Left hindlimb (tissue), 1 donor: ENCODE measurements at regions not wholly inside any gene's neighbourhood (a gene's known extent, or its start where the extent isn't known, plus 50 kb on each side); places are given as distances from the start of the nearest gene placed in this dataset.

Experiments used
- DNase-seq: peaks from one replicate; pipeline ENCODE4 v3.0.0-alpha.2; 2018

DNA sequence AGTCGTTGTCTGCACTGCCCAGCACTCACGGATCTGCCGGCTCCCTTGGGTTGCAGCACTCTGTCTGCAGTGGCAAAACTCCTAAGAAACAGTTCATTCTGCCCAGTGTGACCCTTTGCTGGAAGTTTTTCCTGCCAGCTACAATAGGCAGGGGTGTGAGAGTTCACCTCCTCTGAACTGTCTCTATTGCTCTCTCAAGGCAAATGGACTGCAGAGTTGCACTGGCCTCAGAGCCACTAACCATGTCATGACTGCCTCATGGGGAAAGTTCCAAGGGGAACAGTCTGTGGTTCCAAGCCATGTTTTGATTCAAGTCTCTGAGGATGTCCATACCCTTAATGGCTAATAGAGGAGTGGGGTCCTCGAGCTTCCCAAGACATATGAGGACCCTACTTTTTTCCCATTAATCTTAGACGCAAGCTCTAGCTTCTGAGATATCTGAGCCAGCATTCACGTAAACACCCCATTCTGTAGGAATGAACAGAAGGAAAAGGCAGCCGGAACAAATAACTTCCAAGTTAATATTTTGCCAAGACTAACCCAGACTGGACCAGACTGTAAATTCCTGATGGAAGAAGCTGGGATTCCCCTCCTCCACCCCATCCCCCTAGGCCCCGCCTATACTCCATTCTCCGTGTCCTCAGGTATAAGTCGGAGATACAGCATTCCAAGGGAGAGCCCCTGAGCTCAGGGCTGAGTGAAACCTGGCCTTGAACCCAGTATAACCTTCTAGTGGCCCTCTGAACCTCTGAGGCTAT, 93.8 kb upstream of the AKT3 start:
- DNase-seq: no peak

DNA sequence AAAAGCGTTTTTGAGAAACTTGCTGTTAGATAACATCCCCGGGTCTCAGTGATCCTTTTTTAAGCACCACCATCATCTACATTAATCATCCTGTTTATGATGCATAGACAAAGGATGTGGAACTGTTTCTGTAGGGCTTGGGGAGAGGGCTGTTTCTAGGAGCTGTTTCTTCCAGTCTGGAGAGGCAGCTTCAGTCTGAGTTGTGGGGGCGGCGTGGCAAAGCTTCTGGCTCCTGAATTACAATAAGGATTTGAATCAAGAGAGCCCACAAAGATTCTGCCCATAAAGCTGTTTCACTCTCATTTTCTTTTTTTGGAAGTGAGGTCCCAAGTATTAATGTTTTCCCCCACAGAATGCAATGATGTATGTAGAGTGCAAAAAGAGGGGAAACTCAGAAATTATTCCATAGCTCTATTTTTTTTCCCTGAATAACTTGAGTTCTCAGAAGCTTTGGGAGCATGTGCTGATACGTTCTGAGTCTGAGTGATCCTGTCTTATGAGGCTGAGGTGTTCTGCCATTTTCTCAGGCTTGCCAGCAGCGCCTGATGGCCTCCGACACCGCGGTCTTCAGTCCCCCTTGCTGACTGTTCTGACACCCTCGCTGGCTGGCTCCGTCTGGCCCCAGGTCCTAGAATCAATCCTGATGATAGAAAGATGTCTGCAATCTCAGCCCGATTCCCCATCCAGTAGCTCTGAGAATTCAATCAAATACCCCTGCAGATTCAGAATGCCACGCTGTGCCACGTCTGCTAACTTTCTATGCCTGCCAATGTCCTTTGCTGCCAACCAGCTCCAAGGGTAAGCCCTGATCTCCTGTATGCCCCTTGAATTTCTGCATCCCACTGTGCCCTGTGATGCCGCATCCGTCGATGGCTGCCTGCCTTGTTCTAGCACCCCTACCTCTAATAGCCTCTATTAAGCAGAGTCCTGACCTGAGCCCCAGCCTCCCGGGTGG, 92.4 kb upstream of the AKT3 start:
- no peak for DNase-seq

DNA sequence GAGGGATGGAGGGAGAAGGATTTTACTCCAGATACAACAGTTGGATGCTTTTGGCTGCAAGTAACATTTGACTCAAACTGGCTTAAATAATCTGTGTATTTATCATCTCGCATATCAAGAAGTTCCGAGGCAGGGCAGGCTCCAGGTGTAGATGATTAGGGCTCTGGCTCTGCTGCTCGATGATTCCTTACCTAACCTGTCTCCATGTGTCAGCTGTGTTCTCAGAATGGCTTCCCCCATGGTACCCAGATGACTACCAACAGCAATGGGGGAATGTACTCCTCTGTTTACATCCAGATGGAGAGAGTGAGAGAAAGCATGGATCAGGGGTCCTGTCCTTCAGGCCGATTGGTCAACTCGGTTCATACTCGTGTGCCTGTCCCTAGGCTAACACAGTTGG, 90.4 kb upstream of the AKT3 start:
- DNase-seq: no peak

DNA sequence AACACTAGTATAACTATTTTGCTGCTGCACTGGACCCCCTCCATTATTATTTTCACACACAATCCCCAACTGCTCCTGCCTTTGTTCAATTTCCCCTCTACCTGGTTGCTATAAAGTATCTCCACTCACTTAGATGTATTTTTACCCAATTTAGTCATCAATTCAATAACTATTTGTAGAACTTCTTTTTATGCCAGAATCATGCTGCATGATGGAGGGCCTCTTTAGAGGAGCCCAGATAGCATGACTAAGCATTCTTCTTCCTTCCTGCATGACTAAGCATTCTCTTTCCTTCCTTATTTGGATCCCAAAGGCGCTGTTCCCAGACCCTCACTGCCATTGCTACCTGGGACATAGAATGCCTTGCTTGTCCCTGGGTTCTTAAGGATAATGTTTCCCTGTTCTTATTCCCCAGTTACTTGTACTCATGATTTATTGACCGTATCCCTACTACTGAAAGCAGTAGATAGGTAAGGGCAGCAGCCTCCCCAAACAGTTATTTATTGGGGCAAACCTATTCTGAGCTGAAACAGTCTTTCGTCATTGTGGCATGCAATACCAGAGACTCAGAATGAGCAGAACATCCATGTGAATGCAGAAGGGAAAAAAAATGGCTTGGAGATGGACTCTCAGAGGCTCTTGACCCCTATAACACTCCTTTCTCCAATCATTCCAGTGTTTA, 89.3 kb upstream of the AKT3 start:
- DNase-seq: no peak

DNA sequence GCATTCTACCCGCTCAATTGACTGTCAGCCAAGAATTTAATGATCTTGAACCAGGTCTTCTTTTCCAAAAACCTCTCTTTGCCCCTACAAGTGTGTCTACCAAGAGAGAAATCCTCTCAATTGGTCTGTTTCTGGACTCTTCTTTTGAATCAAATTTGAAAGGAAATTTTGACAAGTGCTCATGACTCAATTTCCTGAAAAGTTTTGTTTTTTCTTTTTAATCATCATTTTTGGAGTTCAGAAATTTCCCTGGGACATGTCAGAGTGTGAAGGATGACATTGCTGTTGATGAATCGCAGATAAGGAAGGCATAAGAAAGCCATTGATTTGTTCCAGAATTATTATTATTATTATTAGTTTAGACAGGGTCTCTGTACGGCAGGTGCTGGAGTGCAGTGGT, 88.2 kb upstream of the AKT3 start:
- DNase-seq: no peak

DNA sequence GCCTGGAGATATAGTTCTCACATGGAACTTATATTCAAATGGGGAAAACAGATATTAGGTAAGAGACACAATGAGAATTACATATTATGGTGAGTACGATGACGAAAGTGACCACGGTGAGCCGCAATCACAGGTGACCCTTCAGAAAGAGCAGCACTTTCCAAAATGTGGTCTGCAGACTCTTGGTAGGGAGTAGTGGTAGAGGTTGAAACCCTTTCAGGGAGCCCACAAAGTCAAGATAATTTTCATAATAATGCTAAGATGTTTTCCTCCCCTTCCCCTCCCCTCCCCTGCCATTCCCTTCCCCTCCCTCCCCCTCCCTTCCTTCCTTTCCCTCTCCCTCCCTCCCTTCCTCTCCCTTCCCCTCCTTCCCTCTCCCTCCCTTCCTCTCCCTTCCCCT, 83.5 kb upstream of the AKT3 start:
- DNase-seq: no peak

DNA sequence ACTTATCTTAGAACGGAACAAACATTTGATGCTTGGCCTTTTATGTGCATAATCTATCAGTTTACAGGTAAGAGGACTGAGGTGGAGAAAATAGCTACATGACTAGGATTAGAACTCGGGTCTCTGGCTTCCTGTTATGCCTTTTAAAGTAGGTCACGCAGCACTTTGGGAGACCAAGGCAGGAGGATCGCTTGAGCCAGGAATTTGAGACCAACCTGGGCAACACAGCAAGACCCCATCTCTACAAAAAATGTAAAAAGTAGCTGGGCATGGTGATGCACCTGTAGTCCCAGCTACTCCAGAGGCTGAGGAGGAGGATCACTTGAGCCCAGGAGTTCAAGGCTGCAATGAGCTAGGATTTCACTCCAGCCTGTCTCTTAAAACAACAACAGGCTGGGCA, 81.9 kb upstream of the AKT3 start:
- no peak for DNase-seq

DNA sequence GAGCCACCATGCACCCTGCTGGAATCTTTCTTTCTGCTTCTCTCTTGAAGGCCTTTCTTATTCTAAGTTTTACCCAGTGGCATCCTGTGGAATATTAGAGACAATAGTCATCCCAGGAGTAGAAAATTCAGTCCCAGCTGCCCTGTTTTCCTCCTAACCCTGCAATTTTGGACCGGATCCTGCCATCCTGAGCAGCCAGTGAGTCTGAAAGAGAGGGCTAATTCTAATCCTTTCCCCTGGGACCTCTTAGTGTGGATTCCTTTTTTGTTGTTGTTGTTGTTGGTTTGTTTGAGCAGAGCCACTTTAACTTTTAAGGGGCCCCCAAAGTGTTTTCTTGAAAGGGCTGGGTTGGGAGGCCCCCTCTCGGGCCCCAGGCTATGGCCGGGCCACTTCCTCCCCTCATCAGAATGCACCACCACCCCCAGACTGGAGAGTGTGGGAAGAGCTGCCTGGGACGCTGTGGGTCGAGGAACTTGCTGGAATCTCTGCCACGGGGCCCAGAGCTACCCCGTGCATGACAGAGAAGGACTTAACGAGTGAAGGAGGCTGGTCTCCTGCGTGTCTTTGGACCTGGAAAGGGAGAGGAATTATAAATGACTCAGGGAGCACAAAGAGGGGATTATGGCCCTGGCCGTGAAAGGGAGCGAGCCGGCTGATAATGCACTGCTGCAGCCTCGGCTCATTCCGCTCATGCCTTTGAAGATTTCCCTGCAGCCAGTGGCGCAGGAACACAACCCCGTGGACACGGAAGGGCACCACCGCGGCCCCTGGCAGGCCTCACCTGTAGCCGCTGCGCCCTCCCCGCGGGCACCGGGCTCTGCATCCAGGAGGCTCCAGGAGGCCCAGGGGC, 81.0 kb upstream of the AKT3 start:
- DNase-seq: no peak

DNA sequence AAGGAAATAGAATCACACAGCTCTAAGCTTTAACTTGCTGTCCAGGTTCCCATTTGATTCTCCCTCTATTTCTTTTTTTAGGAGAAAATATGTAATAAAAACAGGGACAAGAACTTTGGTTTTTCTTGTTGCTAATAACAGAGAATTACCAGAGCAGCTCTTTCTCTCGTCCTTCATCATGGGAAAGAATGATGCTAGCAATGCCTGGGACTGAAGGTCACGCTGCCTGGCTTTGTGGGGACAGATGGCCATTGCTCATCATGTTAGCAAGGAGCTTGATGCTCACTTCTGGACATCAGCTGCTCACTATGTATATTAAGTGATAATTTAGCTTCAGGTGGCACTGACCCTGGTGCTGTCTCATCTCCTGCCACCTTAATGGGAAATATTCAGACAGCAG, 77.3 kb upstream of the AKT3 start:
- DNase-seq: no peak

DNA sequence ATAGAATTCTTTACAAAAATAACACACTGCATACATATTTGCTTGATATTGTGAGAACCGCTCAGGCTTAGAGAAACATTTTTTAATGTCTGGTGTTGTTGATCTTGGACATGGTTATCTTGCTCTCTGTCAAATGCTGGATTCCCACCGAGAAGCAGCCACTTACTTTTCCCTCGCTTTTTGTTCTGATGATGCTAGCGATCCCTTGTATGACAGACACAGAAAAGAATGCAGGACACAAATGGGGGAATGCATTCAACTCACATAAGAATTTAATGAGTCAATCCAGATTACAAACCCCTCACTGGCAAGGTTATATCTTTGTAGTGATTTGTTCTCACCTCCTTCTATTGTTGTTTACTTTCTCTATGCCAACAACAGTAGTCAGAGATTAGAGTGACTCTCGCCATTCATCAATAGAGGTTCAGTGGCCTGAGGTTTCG, 76.8 kb upstream of the AKT3 start:
- no peak for DNase-seq

DNA sequence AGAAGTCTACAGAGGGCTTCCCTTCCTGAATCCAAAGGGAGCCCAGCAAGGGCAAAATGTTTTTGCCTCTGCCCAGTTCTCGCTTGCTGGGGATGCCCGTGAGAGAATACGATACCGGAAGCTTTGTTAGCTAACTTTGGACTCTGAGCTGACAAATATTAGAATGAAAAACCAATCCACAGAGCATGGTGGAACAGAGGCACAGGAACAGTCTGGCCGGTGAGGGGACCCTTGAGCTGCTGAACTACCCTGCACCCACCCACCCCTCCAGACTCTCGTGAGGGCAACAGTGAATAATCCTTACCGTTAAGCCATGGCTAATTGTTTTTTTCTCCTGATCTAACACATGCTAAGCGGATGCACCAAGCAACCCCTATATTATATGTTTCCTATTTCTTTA, 76.3 kb upstream of the AKT3 start:
- DNase-seq: no peak

DNA sequence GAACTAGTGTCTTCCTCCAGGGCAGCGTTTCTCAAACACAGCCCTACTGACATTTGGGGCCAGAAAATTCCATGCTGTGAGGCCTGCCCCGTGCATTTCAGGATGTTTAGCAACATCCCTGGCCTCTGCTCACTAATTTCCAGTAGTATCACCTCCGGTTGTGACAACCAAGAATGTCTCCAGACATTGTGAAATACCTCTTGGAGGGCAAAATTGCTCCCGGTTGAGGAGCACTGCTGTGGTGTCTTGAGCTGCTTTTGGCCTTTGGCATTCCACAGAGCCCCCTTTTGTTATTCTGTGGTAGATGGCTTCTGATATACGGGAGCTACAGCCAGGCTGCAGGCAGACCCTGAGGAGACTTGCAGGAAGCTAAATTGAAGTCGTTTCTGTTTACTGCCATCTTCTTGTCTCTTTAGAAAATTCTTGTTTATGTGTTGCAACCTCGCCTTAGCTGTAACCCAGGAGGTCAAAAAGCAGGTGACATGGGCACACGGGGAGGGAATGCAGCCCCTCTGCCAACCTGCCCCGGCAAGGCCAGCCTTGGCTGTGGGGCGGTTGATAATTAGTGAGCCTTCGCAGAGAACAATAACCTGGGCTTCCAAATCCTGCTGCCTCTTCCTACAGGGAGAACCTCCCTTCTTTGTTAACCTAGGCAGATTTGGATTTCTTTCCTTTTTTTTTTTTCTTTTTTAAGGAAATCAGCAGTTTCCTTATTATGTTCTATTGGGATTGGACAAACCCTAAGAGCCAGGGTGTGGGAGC, 74.7 kb upstream of the AKT3 start:
- DNase-seq: no peak

DNA sequence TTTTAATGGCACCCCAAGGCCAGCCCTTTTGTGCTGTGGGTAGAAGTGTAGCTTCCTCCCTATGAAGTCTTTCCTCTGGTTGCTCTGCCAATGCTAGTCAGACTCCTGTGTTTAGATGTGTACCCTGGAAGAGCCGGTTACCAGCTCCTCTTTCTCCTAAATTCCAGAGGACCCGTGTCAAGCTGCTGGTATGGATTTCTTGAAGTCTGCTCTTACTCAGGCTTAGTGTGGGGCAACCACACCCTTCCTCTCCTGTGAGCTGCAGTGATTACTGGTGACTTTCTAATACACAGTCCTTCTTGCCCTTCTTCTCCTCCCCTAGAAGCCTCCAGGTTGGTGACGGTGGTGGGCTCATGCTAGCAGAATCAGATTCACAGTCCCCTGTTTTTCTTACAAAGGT, 74.1 kb upstream of the AKT3 start:
- no peak for DNase-seq

DNA sequence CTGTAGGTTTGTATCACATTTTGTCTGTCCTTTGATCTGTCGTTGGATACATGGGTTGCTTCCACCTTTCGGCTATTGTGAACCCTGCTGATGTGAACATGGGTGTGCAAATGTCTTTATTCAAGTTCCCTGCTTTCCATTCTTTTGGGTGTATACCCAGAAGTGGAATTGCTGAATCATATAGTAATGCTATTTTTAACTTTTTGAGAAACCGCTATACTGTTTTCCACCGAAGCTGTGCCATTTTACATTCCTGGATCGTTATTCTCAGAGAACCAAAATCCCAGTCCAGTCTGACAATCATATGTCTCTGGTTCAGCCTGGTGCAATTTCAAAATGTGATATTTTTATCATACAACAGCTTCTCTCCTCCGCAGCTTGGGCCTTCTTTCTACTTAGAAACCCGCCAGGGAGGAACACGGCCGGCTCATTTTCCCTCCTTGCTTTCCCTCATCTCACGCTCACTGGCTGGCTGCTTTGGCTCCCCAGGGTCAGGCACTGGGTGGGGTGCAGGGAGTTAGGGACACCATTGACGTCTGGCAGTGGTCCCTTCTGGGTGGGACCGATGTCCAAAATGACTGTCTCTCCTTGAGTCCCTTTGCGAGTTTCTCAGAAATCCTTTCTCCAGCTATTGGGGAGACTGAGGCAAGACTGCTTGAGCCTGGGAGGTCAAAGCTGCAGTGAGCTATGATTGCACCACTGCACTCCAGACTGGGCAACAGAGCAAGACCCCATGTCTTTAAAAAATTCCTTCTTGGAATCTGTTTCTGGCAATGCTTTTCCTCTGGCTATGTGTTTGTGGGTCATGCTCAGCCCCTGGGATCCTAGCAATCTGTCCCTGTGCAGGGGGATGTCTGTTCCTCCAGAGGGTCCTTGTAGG, 73.5 kb upstream of the AKT3 start:
- DNase-seq: no peak

DNA sequence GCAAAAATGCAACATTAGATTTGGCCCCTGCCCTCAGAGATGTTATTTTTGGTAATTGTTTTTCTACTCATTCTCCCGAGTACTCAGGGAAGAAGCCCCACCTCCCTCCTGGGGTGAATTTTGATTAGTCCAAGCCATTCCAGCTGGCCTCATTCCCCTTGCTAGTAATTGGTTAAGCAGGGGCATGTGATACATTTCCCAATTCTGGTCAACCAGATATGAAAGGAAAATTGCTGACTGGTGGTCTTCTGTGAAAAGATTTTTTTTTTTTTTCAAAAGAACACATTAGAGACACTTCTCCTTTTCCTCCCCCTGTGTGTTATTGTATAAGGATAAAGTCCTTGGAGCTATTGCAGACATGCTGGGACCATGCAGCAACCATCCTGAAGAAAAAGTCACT, 71.1 kb upstream of the AKT3 start:
- DNase-seq: no peak

DNA sequence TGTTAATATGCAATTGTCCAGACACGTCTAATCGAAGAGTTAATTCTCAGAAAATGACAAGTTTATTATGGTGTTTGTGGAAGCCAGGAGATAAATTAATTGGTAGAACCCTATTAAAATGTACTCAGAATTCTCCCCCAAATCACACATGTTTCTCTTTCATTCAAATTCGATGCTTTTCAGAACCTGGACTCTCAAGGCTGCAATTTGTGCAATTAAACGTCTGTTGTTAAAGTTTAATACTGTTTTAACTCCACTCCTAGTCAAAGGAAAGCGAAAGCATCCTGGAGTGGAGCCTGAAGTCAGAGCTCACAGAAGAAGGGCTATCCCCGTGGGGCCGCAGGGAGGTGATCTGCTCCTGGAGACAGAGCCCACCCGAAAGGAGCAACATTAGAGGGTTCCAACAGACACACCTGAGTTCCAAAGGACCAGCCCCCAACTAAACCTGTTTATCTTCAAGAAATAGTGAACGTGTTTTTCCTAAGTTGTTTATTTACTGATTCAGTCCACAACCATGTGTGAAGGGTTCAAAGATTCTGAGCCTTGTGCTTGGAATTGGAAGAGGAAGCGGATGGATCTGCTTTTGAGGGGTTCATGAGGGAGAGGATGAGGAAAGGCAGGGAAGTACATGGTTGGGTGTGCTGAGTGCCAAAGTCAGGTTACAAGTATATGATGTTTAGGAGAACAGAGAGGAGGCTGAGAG, 68.0 kb upstream of the AKT3 start:
- no peak for DNase-seq

DNA sequence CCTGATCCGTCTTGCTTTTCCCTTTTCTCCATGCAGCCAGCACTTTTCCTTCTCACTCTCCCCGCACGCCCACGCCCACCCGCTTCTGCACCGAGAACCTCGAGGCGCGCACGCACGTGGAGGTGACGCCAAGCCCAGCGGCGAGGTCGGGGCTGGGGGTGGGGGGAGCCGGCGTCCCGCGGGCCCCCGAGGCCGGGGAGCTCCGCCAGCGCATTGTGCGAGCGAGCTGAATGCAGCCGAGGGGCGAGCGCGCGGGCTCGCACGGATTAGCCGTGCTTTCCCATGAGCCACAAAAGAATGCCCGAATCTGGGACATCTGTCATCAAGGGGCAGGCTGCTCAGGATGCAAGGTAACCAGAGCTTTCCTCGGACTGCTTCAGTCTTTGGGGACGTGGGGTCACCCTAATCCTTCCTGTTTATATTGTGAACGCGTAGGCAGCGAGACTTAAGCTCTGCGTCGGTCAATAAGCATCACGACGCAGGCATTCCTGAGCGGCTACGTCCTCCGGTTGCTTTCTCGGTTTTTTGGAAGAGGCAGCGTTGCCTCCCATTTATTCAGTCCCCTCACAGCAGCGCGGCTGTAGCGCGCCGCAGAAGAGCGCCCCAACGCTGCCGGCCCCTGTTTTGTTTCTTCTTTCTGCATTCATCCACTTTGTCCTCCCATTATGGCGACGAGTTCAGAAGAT, 67.3 kb upstream of the AKT3 start:
- DNase-seq: peak; percentile 59

DNA sequence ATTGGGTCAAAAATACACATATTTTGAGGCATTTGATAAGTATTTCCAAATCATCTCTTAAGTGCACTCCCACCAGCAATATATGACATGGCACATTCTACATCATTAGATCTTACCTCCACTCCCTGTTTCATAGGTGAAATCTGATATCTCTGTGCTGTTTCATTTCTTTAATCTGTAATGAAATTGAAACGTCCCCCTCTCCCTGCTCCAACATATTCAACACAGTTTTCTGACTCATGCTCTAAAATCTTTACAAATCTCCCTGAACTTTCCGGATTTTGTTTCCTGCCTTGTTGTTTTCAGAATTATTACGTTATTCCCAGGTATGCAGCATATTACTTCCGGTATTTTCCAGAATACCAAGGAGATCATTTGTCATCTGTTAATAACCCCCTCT, 66.1 kb upstream of the AKT3 start:
- DNase-seq: no peak

DNA sequence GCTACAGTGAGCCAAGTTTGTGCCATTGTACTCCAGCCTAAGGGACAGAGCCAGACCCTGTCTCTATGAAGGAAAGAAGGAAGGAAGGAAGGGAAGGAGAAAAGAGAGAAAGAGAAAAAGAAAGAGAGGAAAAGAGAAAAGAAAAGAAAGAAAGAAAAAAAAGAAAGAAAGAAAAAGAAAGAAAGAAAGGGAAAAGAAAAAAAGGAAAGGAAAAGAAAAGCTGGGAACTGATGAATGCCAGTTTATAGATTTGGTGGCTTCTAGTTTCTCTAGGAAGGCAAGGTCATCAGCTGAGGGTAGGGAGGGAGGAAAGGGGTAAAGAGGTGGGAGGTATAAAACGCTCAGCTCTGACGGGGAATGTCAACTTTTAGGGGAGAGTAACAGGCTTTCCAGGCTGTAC, 62.3 kb upstream of the AKT3 start:
- DNase-seq: no peak

DNA sequence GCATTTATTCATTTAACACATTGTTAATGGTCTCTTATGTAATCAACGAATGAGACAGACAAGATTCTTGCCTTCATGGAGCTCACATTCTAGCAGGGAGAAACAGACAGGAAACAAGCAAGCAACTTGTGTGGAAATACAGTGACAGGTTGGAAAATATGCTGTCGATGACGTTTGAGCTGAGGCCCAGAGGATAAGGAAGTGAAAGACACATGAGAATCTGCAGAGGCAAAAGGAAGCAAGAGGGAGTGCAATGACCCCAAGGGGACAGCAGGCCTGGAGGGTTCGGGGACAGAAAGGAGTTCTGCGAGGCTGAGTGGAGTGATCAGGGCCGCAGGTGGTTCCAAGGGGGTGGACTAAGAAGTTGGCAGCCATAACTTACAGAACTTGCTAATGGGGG, 60.6 kb upstream of the AKT3 start:
- no peak for DNase-seq
